ENCODE measurements at regions not wholly inside any gene's neighbourhood (a gene's known extent, or its start where the extent isn't known, plus 50 kb on each side); places are given as distances from the start of the nearest gene placed in this dataset.

GRCh38 chr14:49463146-49463545 is 123.0 kb downstream of the RPS29 start:
- no peak for DNase-seq

- peak; percentile 76 for DNase-seq
Observed at GRCh38 chr14:49461529-49462401, 124.4 kb downstream of the RPS29 start.

GRCh38 chr14:49460662-49461061 is 125.5 kb downstream of the RPS29 start:
- no peak for DNase-seq

DNA sequence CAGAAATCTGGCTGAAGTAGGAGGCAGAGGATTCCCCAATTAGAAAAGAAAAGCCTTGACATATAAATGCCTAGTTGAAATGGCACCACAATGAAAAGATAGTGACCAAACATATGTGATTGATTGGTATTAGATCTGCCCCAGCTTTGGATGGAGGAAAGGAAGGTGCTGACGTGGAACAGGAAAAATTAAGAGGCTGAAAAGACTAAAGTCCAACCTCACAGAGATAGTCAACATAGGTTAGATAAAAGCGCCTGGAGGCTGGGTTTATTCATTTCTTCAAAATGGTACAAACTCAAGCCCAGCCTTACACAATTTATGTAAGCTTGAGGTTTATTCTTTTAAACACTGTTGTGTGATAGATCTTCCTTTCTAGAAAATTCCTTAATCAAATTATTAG is 129.6 kb downstream of the RPS29 start:
- DNase-seq, result no peak

DNA sequence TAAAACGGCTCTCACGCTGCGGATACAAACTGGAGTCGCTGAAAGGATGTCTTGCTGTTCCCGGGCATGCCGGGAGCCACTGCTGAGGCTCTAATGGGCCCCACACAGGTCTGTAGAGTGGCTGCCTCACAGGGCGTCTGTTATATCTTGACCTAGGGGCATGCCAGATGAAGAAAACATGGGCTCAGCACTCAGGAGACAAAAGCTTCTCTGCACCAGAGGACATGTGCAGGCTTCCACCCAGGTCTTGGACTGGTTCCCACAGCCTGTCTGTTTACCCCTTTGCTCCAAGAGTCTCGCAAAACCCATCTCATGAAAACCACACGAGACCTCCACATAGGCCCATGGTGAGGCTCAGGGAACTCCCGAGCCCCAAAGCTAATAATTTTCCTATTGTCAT is 134.2 kb downstream of the RPS29 start:
- DNase-seq, result no peak

- DNase-seq, result no peak
Observed at GRCh38 chr14:49449749-49450148, 136.4 kb downstream of the RPS29 start.

- no peak for DNase-seq
Observed at GRCh38 chr14:49447540-49448107, 138.6 kb downstream of the RPS29 start.

- no peak for DNase-seq
Observed at GRCh38 chr14:49446801-49447200, 139.4 kb downstream of the RPS29 start.

DNA sequence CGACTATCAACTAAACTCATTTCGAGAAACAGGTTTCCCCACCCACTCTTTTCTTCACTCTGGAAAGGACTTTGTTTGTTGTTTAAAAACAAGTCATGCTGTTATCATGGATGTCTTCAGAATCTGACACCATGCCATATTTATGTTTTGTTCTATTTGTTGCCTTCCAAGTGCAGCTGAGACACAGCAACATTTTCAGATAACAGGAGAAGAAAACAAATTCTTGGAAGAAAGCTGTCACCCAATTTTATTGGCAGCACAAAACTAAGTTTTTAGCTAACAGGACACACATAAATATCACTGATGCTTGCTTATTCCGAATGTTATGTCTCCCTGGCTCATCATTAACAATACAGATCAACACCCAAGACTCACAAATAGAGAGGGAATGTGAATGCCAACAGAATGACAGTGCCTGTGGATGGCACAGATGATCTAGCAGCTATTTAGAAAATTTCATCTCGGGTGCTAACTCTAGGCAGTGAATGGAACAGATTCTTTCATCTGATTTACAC is 147.9 kb downstream of the RPS29 start:
- DNase-seq, result no peak

DNA sequence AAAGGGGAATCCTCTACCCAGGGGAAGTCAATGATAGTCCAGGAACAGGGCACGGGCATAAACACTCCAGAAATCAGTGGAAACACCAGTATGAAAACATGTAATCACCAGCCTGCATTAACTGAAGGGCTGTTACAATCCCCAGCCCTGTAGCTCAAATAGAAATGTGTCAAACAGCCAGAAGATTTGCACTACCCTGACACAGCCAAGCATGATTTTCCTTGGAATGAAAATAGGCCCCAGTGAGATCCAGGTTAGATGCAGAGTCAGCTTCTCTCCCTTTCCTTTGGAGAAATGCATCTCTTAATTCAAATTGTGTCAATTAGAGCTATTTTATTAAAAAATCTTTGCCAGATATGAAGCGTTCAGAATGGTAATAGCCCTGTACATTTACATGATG is 158.1 kb downstream of the RPS29 start:
- DNase-seq, result no peak

GRCh38 chr14:49427117-49427516 is 159.1 kb downstream of the RPS29 start:
- DNase-seq, result no peak

DNA sequence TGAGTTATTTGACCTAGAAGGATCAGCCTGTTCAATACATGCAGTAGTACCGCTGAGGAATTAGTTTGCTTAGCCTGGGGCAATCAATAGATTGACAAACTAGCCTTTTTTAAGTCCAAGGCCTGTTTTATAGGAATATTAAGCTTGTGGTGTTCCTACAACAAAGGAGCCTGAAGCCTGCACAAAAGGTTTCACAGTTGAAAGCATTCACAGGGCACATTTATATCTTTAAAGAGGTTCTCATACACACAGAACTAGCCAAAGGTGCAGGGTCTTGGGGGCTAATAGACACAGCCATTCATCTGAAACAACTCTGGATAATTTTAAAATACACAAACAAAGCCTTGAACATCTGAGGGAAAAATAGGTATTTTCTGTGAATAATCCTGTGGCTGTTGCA is 160.3 kb downstream of the RPS29 start:
- DNase-seq, result no peak

GRCh38 chr14:49424436-49425331 is 161.5 kb downstream of the RPS29 start:
- no peak for DNase-seq

DNA sequence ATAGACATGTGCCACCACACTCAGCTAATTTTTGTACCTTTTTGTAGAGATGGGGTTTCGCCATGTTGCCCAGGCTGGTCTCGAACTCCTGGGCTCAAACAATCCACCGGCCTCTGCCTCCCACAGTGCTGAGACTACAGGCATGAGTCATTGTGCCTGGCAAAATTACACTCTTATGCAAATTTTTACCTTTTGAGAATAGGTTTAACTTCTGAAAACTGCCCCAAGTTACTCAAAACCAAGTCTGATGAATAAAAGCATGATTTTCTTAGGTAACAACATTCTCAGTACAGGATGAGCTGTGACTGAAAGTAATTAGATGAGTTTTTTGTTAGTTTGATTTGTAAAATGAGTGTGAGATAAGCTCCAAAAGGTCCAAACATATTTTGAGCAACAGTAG is 166.0 kb downstream of the RPS29 start:
- DNase-seq, result no peak

DNA sequence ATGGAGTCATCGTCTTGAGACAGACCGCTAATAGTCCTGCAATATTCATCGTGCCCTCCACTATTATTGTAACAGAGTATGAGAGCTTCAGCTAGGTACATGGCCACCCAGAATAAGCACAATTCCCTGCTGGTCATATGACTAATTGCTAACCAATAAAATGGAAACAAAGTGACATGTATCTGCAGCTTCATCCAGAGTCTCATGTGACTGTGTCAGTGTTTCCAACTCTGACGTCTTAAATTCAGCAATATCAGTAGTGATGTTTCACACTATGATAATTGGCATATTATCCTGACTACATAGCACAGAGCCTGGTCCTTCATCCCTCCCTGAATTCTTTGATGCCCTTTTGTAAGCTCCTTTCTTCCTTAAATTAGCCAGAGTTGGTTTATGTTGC is 167.4 kb downstream of the RPS29 start:
- DNase-seq, result no peak

DNA sequence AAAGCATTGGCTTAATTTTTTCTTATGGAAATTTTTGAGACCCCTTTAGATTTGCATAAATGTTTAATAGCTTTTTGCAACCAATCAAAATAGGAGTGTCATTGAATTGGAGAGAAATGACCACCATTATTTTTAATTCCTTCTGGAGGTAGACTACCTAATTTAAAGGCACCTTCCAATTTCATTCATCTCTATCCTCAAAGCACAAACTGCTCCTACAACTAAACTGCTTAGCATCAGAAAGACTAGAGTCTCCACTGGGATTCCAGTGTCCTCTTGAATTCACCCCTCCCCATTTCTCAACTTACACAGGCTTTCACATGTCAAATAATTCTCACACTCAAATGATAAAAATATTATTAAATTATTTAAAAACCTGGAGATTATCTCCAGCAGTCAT is 168.4 kb downstream of the RPS29 start:
- no peak for DNase-seq

DNA sequence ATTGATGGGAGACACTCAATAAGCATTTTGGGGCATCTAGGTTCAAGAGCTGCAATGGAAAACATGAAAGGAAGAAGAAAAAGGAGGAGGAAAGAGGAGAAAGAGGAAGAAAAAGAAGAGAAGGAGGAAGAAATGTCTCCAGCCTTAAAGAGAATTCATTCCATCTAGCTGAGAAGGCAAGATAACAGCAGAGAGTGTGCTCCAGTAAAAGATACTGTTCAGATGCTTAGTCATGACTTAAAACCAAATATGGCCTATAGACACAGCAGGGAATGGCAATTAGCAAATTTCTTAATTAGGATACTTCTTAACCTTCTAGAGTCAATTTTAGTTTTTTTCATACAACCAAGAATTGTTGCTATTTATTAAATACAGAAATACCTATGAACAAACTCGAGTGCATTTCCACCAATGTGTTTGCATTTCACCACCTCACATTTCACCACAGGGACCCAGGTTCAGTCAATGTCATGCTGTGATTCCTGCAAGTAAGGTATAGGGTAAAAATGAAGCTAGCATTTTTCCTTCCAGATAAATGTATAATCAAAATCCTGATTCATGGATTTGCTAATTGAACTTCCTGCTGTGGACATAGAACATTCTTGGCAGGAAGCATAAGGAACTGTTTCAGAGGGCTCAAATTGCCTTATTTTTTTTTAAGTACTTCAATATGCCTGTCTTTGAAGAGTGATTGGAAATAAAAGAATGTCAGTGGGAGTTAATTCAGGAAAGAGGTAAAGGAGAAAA is 177.8 kb downstream of the RPS29 start:
- no peak for DNase-seq

DNA sequence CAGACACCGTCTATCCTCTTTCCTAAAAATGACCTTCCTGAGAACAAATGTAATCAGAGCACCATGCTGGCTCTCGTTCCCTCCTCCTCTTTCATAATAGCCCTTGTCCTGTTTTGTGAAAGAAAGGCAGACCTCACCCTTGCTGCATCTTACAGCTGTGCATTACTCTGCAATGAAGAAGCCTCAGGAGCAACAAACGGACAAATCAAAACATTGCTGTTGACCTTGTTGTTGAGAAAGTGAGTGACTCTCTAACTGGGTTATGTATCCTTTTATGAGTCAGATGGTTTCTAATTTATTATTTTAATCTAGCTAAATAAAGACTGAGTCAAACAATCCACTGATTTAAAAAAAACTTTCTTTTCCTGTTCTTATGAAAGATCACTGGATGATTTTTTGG is 180.9 kb downstream of the RPS29 start:
- DNase-seq, result peak; percentile 75

GRCh38 chr14:49401373-49401772 is 184.8 kb downstream of the RPS29 start:
- no peak for DNase-seq

GRCh38 chr14:49396801-49397200 is 189.4 kb downstream of the RPS29 start:
- no peak for DNase-seq

DNA sequence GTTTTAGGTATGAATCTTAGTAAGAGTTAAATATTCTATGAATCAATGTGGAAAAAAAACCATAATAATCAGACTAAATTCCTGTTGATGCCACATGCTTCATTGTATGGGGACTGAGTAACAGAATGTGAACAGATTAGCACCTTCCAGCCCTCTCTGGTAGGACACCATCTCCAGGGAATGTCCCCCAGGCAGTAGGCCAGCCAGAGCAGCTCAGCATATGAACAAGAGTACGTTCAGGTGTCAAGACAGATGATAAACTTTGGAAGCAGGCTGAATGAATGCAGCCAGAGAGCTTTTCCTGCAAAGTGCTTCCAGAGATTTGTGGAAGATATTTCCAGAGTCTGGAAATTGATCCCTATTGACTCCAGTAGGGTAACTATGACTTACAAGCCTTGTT is 204.4 kb downstream of the RPS29 start:
- no peak for DNase-seq

GRCh38 chr14:49367696-49368095 is 218.5 kb downstream of the RPS29 start:
- DNase-seq, result no peak

Measured in fibroblast of skin of back (primary cell).